ENCODE measurements at regions not wholly inside any gene's neighbourhood (a gene's known extent, or its start where the extent isn't known, plus 50 kb on each side); places are given as distances from the start of the nearest gene placed in this dataset.

- intact Hi-C loops (cut with micrococcal nuclease), result no loop called here
- DNase-seq (no peak), ATAC-seq (ENCODE audit: low read depth) (no peak)
- Mint-ChIP-seq H3K27me3 (peaks cover 26% of the 10 kb centered on the region), H3K4me3 (no peak overlapping the region), H3K36me3 (ENCODE audit: low read depth) (no peaks in the 10 kb centered on the region), H3K27ac (no peak overlapping the region), H3K9me3 (peaks cover 6% of the 10 kb centered on the region), H3K4me1 (no peaks in the 10 kb centered on the region)
- TF ChIP-seq CTCF (IDR thresholded peaks at IDR 0.05), result no peak
- ChIA-PET POLR2A (no interaction called here), CTCF (no interaction called here)
Measured at GRCh38 chr1:38699330-38700076, 160.1 kb downstream of the RRAGC start.

GRCh38 chr1:38697387-38697786 is 162.2 kb downstream of the RRAGC start:
- CTCF ChIA-PET, result no interaction called here

GRCh38 chr1:38696371-38696770 is 163.2 kb downstream of the RRAGC start:
- ChIA-PET CTCF (no interaction called here), POLR2A (no interaction called here)
- peaks cover 6% of the 10 kb centered on the region for H3K9me3 Mint-ChIP-seq
- no peaks in the 10 kb centered on the region for H3K36me3 Mint-ChIP-seq (ENCODE audit: low read depth)
- TF ChIP-seq CTCF (IDR thresholded peaks at IDR 0.05), result no peak
- H3K4me3 Mint-ChIP-seq, result no peak overlapping the region
- H3K4me1 Mint-ChIP-seq, result no peaks in the 10 kb centered on the region
- intact Hi-C loops (cut with micrococcal nuclease), result no loop called here
- ATAC-seq (ENCODE audit: low read depth) (no peak), DNase-seq (no peak)
- H3K27me3 Mint-ChIP-seq, result peaks cover 16% of the 10 kb centered on the region
- no peak overlapping the region for H3K27ac Mint-ChIP-seq

More at GRCh38 chr1:38697387-38697786, 162.2 kb downstream of the RRAGC start:
- intact Hi-C loops (cut with micrococcal nuclease), result no loop called here
- Mint-ChIP-seq H3K27me3 (peaks cover 21% of the 10 kb centered on the region), H3K4me1 (no peaks in the 10 kb centered on the region), H3K4me3 (no peak overlapping the region), H3K36me3 (ENCODE audit: low read depth) (no peaks in the 10 kb centered on the region), H3K27ac (no peak overlapping the region), H3K9me3 (peaks cover 6% of the 10 kb centered on the region)
- ATAC-seq (ENCODE audit: low read depth), result no peak
- POLR2A ChIA-PET, result no interaction called here
- no peak for TF ChIP-seq CTCF (IDR thresholded peaks at IDR 0.05)
- DNase-seq, result no peak

- ATAC-seq (ENCODE audit: low read depth), result no peak
Measured at GRCh38 chr1:38693759-38694158, 165.8 kb downstream of the RRAGC start.

GRCh38 chr1:38693031-38693430 is 166.5 kb downstream of the RRAGC start:
- Mint-ChIP-seq H3K4me3 (no peak overlapping the region), H3K4me1 (no peaks in the 10 kb centered on the region), H3K9me3 (peaks cover 1% of the 10 kb centered on the region), H3K27ac (no peak overlapping the region), H3K27me3 (peaks cover 20% of the 10 kb centered on the region), H3K36me3 (ENCODE audit: low read depth) (no peaks in the 10 kb centered on the region)
- no peak for ATAC-seq (ENCODE audit: low read depth)
- no peak for TF ChIP-seq CTCF (IDR thresholded peaks at IDR 0.05)
- intact Hi-C loops (cut with micrococcal nuclease), result no loop called here
- CTCF ChIA-PET, result no interaction called here
- POLR2A ChIA-PET, result no interaction called here
- DNase-seq, result no peak

More at GRCh38 chr1:38693759-38694158, 165.8 kb downstream of the RRAGC start:
- no peaks in the 10 kb centered on the region for H3K36me3 Mint-ChIP-seq (ENCODE audit: low read depth)
- peaks cover 1% of the 10 kb centered on the region for H3K9me3 Mint-ChIP-seq
- ChIA-PET POLR2A (no interaction called here), CTCF (no interaction called here)
- TF ChIP-seq CTCF (IDR thresholded peaks at IDR 0.05), result no peak
- DNase-seq, result no peak
- H3K27me3 Mint-ChIP-seq, result peaks cover 15% of the 10 kb centered on the region
- no peak overlapping the region for H3K4me3 Mint-ChIP-seq
- H3K4me1 Mint-ChIP-seq, result no peaks in the 10 kb centered on the region
- H3K27ac Mint-ChIP-seq, result no peak overlapping the region
- intact Hi-C loops (cut with micrococcal nuclease), result no loop called here

Data from activated B cell treated with CpG ODN at 0.5 μM for 24 hours (primary cell).